HS-27A (cell line): ENCODE measurements at regions not wholly inside any gene's neighbourhood (a gene's known extent, or its start where the extent isn't known, plus 50 kb on each side); places are given as distances from the start of the nearest gene placed in this dataset.

Experiments
- DNase-seq: peaks from one replicate; pipeline ENCODE4 v3.0.0-alpha.2; 2012; ENCODE audit warnings: low read depth, missing footprints

GRCh38 chr5:174288439-174288838 lies 242.9 kb downstream of the NSG2 start:
- no peak for DNase-seq

GRCh38 chr5:174291162-174291561 lies 245.7 kb downstream of the NSG2 start:
- DNase-seq, result no peak

GRCh38 chr5:174292348-174292747 lies 246.8 kb downstream of the NSG2 start:
- no peak for DNase-seq

DNA sequence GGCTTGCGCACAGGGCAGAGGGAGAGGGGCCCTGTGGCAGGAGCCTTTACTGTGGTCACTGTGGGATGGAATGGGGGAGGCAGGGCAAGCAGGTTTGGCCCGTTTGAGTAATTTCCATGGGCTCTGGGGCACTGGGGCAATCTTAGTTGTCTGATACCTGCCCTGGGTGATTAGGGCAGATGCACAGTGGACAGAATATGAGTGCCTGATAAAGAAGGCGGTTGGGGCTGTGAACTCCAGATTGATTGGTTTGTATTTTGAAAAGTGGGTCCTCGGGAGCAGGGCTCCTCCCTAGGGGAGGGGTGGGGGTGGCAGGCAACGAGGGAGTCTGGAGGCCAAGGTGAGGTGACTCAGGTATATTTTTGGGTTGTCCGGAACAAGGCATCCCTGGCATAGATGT lies 247.5 kb downstream of the NSG2 start:
- no peak for DNase-seq

GRCh38 chr5:174293481-174293880 lies 248.0 kb downstream of the NSG2 start:
- DNase-seq, result no peak

- no peak for DNase-seq
Measured at GRCh38 chr5:174294891-174295620, 249.6 kb downstream of the NSG2 start.

DNA sequence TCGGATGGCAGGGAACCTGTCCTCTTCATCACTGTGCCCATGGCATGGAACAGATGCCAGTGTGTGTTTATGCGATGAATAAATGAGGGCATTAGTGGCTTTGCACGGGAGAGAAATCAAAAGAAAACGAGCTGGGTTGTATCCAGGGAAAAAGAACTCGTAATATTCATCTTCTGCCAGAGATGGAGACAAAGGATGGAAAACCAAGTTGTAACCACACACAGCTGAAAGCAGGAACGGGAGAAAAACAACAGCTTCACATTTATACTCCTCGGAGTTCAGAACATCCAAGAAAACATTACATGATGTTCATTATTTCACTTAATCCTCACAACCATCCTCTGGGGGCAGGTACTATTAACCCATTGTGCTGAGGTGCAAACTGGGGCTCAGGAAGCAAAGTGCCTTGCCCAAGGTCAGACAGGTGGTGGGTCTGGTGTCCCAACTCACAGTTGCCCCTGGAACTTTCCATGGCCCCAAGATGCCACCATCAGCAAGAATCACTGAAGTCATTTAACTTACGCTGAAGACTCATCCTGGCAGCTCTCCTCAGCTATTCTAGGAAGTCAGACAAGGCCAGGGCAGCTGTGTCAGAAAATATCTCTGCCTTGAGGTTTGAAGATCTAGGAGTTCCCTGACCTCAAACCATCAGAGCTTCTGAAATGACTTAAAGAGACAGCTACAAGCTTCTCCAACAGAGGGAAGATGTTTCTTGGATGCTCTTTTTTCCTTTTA lies 250.4 kb downstream of the NSG2 start:
- DNase-seq, result no peak

GRCh38 chr5:174300118-174300940 lies 254.8 kb downstream of the NSG2 start:
- no peak for DNase-seq

GRCh38 chr5:174300941-174301761 lies 255.6 kb downstream of the NSG2 start:
- no peak for DNase-seq

- no peak for DNase-seq
Measured at GRCh38 chr5:174301848-174302625, 256.5 kb downstream of the NSG2 start.

GRCh38 chr5:174303035-174303434 lies 257.5 kb downstream of the NSG2 start:
- DNase-seq, result no peak

DNA sequence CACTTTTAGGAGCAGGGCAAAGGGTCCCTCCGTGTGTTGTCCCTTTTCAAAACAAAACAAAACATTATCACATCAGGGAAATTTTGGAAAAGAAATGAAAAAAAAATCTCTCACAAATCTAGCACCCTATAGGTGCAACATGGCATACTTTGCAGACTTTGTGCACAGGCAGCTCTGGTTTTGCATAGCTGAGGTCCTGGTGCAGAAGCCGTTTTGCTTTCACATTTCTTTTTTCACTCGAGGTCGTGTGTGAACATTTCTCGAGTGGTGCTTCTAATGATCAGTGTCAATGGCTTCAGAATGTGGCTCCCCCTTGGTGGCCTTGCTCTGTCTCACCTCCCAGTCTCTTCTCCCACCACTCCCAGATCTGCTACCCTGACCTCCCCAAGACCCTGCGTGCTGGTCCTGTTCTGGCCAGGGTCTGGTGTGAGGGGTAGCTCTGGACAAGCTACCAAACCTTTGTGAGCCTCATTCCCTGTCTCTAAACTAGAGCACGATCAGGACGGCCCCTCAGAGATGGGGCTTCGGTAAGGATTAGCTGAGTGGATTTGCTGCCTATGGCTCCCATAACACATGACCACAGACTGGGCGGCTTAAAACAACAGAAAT lies 258.0 kb downstream of the NSG2 start:
- no peak for DNase-seq

- DNase-seq, result no peak
Measured at GRCh38 chr5:174305241-174305681, 259.8 kb downstream of the NSG2 start.

- DNase-seq, result no peak
Measured at GRCh38 chr5:174306345-174307030, 261.0 kb downstream of the NSG2 start.

DNA sequence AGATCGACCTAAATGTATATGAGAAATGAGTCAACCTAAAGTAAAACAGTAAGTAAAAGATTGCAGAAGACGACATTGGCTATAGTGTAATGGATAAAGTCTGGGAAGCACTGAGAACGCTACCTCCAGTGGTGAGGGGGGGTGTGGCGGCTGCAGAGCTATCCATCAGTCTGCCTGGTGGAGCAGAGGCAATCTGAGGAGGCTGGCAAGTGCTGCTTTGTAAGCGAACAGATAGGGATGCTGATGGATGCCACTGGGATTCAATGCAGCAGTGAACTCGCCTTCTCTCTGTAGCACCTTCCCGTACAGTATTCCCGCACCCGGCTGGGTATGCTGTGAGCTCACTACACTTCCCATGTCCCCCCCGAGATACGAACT lies 261.5 kb downstream of the NSG2 start:
- no peak for DNase-seq

- no peak for DNase-seq
Measured at GRCh38 chr5:174307656-174308271, 262.3 kb downstream of the NSG2 start.

DNA sequence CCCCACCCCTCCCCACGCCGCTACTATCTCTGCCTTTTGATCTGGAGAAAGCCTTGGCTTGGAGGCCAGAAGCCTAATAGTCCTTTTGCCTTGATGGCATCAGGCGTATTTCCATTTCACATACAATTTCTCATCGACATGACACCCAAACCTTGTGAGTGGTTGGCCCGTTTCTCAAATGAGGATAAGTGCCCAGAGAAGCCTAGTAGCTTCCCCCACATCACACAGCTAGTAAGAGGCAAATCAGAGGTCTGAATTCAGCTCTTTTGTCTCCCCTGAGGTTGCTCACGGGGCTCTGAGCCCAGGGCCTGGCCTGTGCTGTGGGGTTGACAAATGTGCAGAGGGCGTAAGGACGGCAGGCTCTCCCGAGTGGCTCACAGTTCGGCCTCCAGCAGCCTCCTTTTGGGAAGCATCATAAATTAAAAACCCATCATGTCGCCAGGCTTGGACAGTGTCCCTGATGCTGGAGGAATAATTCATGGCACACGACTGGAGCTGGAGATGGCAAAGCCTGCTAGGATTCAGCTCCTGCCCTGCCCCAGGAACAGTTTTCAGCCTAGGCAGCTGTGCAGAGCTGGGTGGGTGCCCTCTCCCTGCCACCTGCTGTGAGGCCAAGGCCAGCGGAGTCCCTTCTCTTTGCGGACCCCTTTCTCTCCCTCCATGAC lies 263.8 kb downstream of the NSG2 start:
- no peak for DNase-seq

GRCh38 chr5:174310243-174310642 lies 264.7 kb downstream of the NSG2 start:
- no peak for DNase-seq

GRCh38 chr5:174310706-174311105 lies 265.2 kb downstream of the NSG2 start:
- no peak for DNase-seq
